ENCODE measurements at regions not wholly inside any gene's neighbourhood (a gene's known extent, or its start where the extent isn't known, plus 50 kb on each side); places are given as distances from the start of the nearest gene placed in this dataset.

DNA sequence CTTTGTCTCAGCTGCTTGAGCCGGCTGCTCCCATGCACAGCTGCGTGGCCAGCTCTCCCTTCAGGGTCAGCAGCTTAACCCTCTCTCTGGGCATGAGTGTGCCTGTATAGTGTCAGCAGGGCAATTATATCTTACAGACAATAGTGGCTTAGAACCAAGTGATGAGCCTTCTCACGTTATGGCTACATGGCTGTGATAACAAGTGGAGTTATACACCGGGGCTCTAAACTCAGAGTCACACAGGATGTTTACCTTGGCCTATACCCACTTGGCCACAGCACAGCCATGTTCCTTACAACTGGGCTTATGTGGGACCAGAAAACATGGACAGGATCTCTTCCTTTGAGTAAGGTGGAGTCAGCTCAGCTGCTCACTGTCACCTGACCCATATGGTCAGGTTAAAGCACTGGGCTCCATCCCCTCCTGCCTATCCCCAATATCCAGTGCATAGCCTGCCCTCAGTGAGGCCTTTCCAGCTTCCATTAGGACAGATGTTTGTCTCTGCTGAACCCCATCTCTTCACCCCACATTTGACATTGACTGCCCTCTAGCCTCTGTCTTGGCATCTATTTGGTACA is 294.2 kb upstream of the NCKAP5 start:
- TF ChIP-seq ARNT (IDR thresholded peaks at IDR 0.05) (no peak), BHLHE40 (IDR thresholded peaks at IDR 0.05; ENCODE audit: borderline replicate concordance) (no peak), ZNF384 (IDR thresholded peaks at IDR 0.05) (no peak), SUZ12 (IDR thresholded peaks at IDR 0.05) (no peak), SP1 (IDR thresholded peaks at IDR 0.05) (no peak), HDGF (IDR thresholded peaks at IDR 0.05; ENCODE audit: borderline replicate concordance) (no peak), ELF4 (IDR thresholded peaks at IDR 0.05) (no peak), TARDBP (IDR thresholded peaks at IDR 0.05) (no peak), L3MBTL2 (conservative IDR thresholded peaks at IDR 0.05) (no peak), FOXA1 (IDR thresholded peaks at IDR 0.05) (no peak), FOXK2 (IDR thresholded peaks at IDR 0.05) (no peak), NFRKB (IDR thresholded peaks at IDR 0.05) (no peak), FOXM1 (IDR thresholded peaks at IDR 0.05; ENCODE audit: borderline replicate concordance) (no peak)
